Upper lobe of right lung (tissue), 1 donor: ENCODE measurements at regions not wholly inside any gene's neighbourhood (a gene's known extent, or its start where the extent isn't known, plus 50 kb on each side); places are given as distances from the start of the nearest gene placed in this dataset.

Source experiments
- ATAC-seq: fragments of 200-7000 bp; cut with Tn5 transposase; one replicate; pipeline ENCODE4 v1.9.1; 2020; ENCODE audit warnings: mild to moderate bottlenecking, moderate library complexity
- DNase-seq: peaks from one replicate; pipeline ENCODE4 v3.0.0-alpha.2; 2020
- H3K27ac ChIP-seq: fragments of 200-600 bp; one replicate; pipeline ENCODE4 v1.8.0; 2022
- H3K27me3 ChIP-seq: fragments of 200-600 bp; one replicate; pipeline ENCODE4 v1.8.0; 2022; ENCODE audit warnings: mild to moderate bottlenecking
- H3K36me3 ChIP-seq: fragments of 200-600 bp; one replicate; pipeline ENCODE4 v1.8.0; 2022
- H3K4me1 ChIP-seq: fragments of 200-600 bp; one replicate; pipeline ENCODE4 v1.8.0; 2022
- H3K4me3 ChIP-seq: fragments of 200-600 bp; one replicate; pipeline ENCODE4 v1.8.0; 2022; ENCODE audit warnings: mild to moderate bottlenecking
- H3K9me3 ChIP-seq: fragments of 200-600 bp; one replicate; pipeline ENCODE4 v1.8.0; 2022
- intact Hi-C: fragments of 100-400 bp; cut with DNase I; formaldehyde crosslinking; loops from one replicate; pipeline ENCODE4 v1.11.0; 2022
- TF ChIP-seq, protein P1 (sequence below): fragments of 200-600 bp; IDR thresholded peaks from one replicate; pipeline ENCODE4 v1.8.0; 2022; ENCODE audit warnings: antibody characterized with exemption
- donor health status: DM: no; HTN: yes; CAD: no; lungs with severe emphysema.

DNA sequence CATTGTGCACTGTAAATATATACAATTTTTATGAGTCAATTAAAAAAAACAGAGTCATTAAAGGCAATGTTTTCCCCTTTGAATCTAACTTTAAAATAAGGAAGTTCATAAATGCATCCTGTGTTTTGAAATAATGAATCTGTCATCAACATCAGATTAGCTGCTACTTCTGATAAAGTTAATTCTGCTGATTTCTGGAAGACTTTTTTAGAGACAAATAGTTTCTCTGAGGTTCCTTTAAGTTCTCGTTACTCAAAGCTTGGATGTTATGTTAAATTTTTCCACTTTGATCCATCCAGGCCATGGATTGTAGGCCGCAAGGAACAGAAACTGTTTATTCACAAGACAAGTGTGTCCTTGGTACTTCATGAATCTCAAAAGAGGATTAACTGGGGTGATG lies 115.5 kb downstream of the CARTPT start:
- no peaks in the 10 kb centered on the region for H3K27me3 ChIP-seq
- intact Hi-C loops = no loop called here
- no peak overlapping the region for H3K4me3 ChIP-seq
- peaks cover 4% of the 10 kb centered on the region for H3K4me1 ChIP-seq
- TF ChIP-seq, protein P1, sequence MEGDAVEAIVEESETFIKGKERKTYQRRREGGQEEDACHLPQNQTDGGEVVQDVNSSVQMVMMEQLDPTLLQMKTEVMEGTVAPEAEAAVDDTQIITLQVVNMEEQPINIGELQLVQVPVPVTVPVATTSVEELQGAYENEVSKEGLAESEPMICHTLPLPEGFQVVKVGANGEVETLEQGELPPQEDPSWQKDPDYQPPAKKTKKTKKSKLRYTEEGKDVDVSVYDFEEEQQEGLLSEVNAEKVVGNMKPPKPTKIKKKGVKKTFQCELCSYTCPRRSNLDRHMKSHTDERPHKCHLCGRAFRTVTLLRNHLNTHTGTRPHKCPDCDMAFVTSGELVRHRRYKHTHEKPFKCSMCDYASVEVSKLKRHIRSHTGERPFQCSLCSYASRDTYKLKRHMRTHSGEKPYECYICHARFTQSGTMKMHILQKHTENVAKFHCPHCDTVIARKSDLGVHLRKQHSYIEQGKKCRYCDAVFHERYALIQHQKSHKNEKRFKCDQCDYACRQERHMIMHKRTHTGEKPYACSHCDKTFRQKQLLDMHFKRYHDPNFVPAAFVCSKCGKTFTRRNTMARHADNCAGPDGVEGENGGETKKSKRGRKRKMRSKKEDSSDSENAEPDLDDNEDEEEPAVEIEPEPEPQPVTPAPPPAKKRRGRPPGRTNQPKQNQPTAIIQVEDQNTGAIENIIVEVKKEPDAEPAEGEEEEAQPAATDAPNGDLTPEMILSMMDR = no peak
- H3K9me3 ChIP-seq = no peaks in the 10 kb centered on the region
- H3K36me3 ChIP-seq = no peaks in the 10 kb centered on the region
- DNase-seq (no peak), ATAC-seq (no peak)
- H3K27ac ChIP-seq = no peak overlapping the region

DNA sequence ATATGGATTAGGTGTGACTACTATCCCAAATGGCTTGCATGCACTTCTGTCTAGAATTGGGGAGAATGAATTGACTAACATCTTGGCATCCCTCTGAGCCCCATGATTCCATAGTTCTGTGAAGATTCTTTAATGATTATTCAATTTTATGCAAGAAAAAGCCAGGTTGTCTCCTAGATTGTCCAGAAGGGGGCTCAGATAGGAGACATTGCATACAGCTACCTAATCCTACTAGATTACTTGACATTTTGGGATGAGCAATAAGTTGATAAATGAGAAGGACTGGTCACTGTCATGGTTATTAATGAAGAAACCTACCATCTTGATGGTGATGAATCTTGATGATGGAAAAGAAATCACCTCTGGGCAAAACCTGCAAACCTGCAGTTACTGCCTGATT lies 117.0 kb downstream of the CARTPT start:
- H3K27ac ChIP-seq = no peak overlapping the region
- intact Hi-C loops = no loop called here
- H3K4me3 ChIP-seq = no peak overlapping the region
- TF ChIP-seq, protein P1 = no peak
- H3K27me3 ChIP-seq = no peaks in the 10 kb centered on the region
- H3K4me1 ChIP-seq = peaks cover under 1% of the 10 kb centered on the region
- H3K36me3 ChIP-seq = no peaks in the 10 kb centered on the region
- DNase-seq (no peak), ATAC-seq (no peak)
- no peaks in the 10 kb centered on the region for H3K9me3 ChIP-seq

DNA sequence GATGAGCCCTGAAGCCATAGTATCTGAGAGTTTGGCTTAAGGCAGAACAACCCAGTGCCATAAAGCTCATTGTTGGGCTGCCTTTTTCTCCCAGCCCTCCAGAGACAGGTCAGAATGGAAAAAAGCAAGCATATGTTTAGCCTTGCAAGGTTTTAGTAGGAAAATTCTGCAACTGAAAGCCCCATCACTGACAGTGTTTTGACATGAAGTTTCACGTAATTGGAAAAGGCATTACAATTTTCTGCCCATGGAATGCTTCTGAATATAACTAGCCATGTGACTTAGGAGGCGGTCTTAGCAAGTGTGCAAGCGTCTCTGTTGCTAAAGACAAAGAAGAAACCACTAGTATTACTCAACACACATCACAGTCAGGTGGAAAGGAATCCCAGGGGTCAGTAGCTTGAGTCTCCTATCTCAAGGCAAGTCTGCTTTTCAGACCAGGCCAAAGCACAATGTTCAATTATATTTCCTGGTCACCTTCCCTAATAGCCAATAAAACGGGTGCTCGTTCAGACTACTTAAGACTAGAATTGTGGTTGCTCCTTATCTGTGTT lies 117.6 kb downstream of the CARTPT start:
- Histone ChIP-seq H3K27ac (no peak overlapping the region), H3K9me3 (no peaks in the 10 kb centered on the region), H3K4me1 (no peaks in the 10 kb centered on the region), H3K27me3 (no peaks in the 10 kb centered on the region), H3K4me3 (no peak overlapping the region), H3K36me3 (no peaks in the 10 kb centered on the region)
- intact Hi-C loops = no loop called here
- DNase-seq (no peak), ATAC-seq (no peak)
- TF ChIP-seq, protein P1 = no peak

DNA sequence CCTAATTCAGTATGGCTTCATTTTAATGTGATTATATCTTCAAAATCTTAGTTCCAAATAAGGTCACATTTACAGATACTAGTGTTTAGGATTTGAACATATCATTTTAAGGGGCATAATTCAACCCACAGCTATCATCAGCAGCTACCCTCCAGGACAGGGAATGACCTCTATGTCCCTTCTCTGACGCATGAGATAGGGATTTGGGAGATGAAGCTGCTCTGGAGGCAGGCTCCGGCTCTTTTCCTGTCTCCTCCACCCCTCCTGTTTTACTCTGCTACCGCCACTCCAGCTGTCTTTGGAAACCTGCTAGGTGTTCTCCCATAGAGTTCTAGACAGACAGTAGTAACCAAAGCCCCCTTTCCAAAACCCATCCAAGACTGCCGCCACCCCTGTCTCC lies 119.2 kb downstream of the CARTPT start:
- ATAC-seq (no peak), DNase-seq (no peak)
- Histone ChIP-seq H3K27ac (no peak overlapping the region), H3K4me3 (no peak overlapping the region), H3K36me3 (no peaks in the 10 kb centered on the region), H3K9me3 (no peaks in the 10 kb centered on the region), H3K27me3 (no peaks in the 10 kb centered on the region), H3K4me1 (no peaks in the 10 kb centered on the region)
- TF ChIP-seq, protein P1 = no peak
- intact Hi-C loops = no loop called here

GRCh38 chr5:71839096-71839884 lies 120.2 kb downstream of the CARTPT start:
- Histone ChIP-seq H3K27me3 (no peaks in the 10 kb centered on the region), H3K4me1 (no peaks in the 10 kb centered on the region), H3K27ac (no peak overlapping the region), H3K36me3 (no peaks in the 10 kb centered on the region), H3K4me3 (no peak overlapping the region), H3K9me3 (no peaks in the 10 kb centered on the region)
- TF ChIP-seq, protein P1 = no peak
- intact Hi-C loops = no loop called here
- ATAC-seq (no peak), DNase-seq (no peak)
